Pancreas (tissue), 10 donors: ENCODE measurements at regions not wholly inside any gene's neighbourhood (a gene's known extent, or its start where the extent isn't known, plus 50 kb on each side); places are given as distances from the start of the nearest gene placed in this dataset.

Source experiments
- ATAC-seq, 4 donors: fragments of 200-7000 bp; cut with Tn5 transposase; one replicate each; pipeline versions ENCODE4 v1.8.0 to v1.9.1; 2020; ENCODE audit warnings: mild to moderate bottlenecking in 4 of 4, moderate library complexity in 4 of 4
- DNase-seq, 6 donors: peaks; one replicate each; pipeline ENCODE4 v3.0.0-alpha.2; 2020
- FAIRE-seq: peaks from 2 replicates; lab custom pipeline; 2012; peaks lifted over from hg19 to GRCh38; lab: Jason Lieb, UNC
- H3K27ac ChIP-seq, 4 donors: fragments of 200-600 bp; sonication (generic); 1 replicate in 3 of 4; 2 replicates in 1 of 4; pipeline versions ENCODE4 v1.5.0 to v1.8.0; 2020
- H3K27me3 ChIP-seq, 4 donors: fragments of 200-600 bp; one replicate each; pipeline ENCODE4 v1.8.0; 2021
- H3K36me3 ChIP-seq, 3 donors: fragments of 200-600 bp; sonication (generic) in 1 of 3; one replicate each; pipeline versions ENCODE4 v1.5.0 to v1.8.0; 2020 to 2021
- H3K4me1 ChIP-seq, 3 donors: fragments of 200-600 bp; one replicate each; pipeline ENCODE4 v1.8.0; 2021
- H3K4me3 ChIP-seq, 4 donors: fragments of 200-600 bp; sonication (generic) in 2 of 4; one replicate each; pipeline versions ENCODE4 v1.5.0 to v1.8.0; 2020 to 2021
- H3K9me3 ChIP-seq, 4 donors: fragments of 200-600 bp; one replicate each; pipeline ENCODE4 v1.8.0; 2021
- WGBS, 2 donors: extraction: QIAGEN DNeasy Blood & Tissue Kit; methylation state at CpG; one replicate each; pipeline ENCODE4 v1.1.7; 2013; 5-methylcytosine and 5-hydroxymethylcytosine counted together
- intact Hi-C, 3 donors: fragments of 100-400 bp; cut with DNase I; formaldehyde crosslinking; loops; one replicate each; pipeline versions ENCODE4 v1.11.1 to v1.14.2; 2022
- TF ChIP-seq, protein P1 (sequence below), 4 donors: fragments of 200-600 bp; sonication (generic) in 3 of 4; IDR thresholded peaks; one replicate each; pipeline versions ENCODE4 v1.5.0 to v1.8.0; 2021; ENCODE audit warnings: antibody characterized with exemption in 4 of 4
- donor health status: healthy with polysubstance abuse.
- donor health status: DM: no; HTN: no; CAD: no; lungs with moderate emphysema.
- donor health status: DM: no; HTN: no; CAD: no.
- donor health status: control.
- donor health status: control.
- donor health status: Bipolar disorder and iron deficiency.
- donor health status: DM: yes; HTN: yes; CAD: no.
- donor health status: DM: no; HTN: no; CAD: no.
- donor health status: DM: no; HTN: no; CAD: no.
- donor health status: DM: yes; HTN: yes; CAD: no.

DNA sequence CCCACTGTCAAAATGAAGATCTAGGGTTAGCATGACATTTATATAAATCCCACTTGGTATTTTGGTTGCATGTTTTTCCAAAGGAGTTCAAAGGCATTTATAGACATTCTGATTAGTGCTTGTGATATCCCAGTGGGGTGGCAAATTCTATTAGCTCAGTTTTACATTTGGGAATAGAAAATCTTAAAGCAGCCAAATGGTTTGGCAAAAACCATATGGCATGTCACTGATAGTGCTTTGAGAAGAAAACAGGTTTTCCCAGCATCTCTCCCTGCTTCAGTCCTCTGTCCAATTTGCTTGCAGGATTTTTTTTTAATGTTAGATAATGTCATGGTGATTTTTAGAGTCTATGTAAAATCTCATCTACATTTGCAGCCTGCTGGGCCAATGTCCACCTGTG, 225.1 kb upstream of the DIO3 start:
- intact Hi-C loops: no loop called here
- no peak overlapping the region for H3K4me3 ChIP-seq

DNA sequence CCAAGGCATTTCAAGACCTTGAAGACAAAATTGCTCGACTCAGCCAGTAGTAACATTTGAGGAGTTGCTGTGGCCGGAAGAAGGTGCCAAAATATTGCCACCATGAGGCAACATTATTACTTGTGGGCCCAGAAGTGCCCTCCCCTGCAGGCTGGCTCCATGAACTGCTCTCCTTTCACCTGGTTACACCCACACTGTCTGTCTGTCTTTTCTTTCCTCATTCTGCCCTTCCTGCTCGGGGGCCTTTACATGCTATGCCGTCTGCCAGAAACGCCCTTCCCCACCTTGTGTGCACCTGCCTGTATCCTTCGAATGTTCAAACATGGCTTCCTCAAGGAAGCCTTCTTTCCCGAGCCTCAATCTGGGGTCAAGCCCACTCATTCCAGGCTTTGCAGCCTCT, 224.2 kb upstream of the DIO3 start:
- ATAC-seq (no peak), FAIRE-seq (no peak), DNase-seq (no peak)
- intact Hi-C loops: no loop called here
- Histone ChIP-seq H3K27ac (no peak overlapping the region), H3K36me3 (no peaks in the 10 kb centered on the region), H3K4me3 (no peak overlapping the region), H3K4me1 (peaks cover 0 to 15% (median 0%) of the 10 kb centered on the region in 3 donors), H3K9me3 (no peaks in the 10 kb centered on the region), H3K27me3 (no peaks in the 10 kb centered on the region)
- TF ChIP-seq, protein P1, sequence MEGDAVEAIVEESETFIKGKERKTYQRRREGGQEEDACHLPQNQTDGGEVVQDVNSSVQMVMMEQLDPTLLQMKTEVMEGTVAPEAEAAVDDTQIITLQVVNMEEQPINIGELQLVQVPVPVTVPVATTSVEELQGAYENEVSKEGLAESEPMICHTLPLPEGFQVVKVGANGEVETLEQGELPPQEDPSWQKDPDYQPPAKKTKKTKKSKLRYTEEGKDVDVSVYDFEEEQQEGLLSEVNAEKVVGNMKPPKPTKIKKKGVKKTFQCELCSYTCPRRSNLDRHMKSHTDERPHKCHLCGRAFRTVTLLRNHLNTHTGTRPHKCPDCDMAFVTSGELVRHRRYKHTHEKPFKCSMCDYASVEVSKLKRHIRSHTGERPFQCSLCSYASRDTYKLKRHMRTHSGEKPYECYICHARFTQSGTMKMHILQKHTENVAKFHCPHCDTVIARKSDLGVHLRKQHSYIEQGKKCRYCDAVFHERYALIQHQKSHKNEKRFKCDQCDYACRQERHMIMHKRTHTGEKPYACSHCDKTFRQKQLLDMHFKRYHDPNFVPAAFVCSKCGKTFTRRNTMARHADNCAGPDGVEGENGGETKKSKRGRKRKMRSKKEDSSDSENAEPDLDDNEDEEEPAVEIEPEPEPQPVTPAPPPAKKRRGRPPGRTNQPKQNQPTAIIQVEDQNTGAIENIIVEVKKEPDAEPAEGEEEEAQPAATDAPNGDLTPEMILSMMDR (IDR thresholded peaks at IDR 0.05): no peak
- 77 to 82% methylated on average over 7 of the region's 7 CpGs for whole genome bisulfite sequencing, 2 donors

More for the DNA sequence above, 225.1 kb upstream of the DIO3 start:
- Histone ChIP-seq H3K9me3 (no peaks in the 10 kb centered on the region), H3K4me1 (peaks cover 0 to 15% (median 0%) of the 10 kb centered on the region in 3 donors), H3K36me3 (no peaks in the 10 kb centered on the region), H3K27me3 (no peaks in the 10 kb centered on the region), H3K27ac (no peak overlapping the region)
- DNase-seq (no peak), ATAC-seq (no peak), FAIRE-seq (no peak)
- TF ChIP-seq, protein P1 (IDR thresholded peaks at IDR 0.05): no peak

DNA sequence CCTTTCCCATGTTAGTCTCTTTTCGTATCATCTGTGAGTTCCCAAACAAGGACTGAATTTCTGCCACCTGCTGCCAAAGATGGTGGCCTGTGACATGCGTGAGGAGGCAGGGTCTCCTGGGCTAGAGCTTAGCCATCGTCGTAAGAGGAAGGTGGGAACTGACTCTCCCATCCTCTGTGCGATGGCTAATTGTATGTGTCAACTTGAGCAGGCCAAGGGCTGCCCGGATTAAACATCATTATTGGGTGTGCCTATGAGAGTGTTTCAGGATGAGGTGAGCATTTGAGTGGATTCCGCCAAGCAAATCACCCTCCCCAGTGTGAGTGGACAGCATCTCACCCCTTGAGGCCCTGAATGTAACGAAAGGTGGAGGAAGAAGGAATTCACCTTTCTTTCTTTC, 220.7 kb upstream of the DIO3 start:
- Histone ChIP-seq H3K27me3 (no peaks in the 10 kb centered on the region), H3K27ac (no peak overlapping the region), H3K9me3 (no peaks in the 10 kb centered on the region), H3K36me3 (no peaks in the 10 kb centered on the region), H3K4me3 (no peak overlapping the region), H3K4me1 (peaks cover 0 to 9% (median 0%) of the 10 kb centered on the region in 3 donors)
- DNase-seq (no peak), ATAC-seq (no peak), FAIRE-seq (no peak)
- intact Hi-C loops: no loop called here
- WGBS, 2 donors: 83 to 89% methylated on average over 8 of the region's 8 CpGs
- TF ChIP-seq, protein P1 (IDR thresholded peaks at IDR 0.05): no peak

DNA sequence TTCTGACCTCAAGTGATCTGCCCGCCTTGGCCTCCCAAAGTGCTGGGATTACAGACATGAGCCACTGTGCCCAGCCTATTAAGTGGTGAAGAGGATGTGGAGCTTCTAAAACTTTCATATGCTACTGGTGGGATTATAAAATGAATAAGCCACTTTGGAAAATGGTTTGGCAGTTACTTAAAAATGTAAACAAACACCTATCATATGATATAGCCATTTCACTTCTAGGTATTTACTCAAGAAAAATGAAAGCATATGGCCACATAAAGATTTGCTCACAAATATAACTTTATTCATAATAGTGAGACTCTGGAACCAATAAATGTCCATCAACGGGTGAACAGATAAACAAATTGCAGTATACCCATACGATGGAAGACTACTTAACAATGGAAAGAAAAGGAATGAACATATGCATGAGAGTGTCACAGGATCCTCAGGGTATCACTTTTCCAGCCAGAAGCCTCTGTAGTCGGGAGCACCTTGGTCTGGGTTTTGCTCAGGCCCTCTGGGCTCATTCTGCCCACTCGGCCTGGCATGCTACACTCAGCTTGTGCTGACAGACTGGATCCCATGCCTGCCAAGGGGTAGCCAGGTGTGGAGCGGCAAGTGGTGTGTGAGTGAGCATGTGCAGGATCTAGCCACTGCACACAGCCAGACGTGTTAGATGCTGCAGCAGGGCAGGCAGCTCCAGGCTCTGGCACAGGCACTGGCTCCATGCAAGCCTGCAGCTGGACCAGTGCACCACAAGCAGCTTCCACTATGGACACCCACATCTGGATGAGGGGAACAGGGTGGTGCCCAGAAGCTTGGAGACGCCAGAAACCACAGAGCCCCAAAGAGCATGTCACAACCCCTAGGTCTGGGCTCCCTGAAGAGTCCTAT, 213.2 kb upstream of the DIO3 start:
- Histone ChIP-seq H3K4me3 (no peak overlapping the region), H3K9me3 (no peaks in the 10 kb centered on the region), H3K27ac (no peak overlapping the region), H3K36me3 (no peaks in the 10 kb centered on the region), H3K27me3 (no peaks in the 10 kb centered on the region), H3K4me1 (no peaks in the 10 kb centered on the region)
- intact Hi-C loops: no loop called here
- FAIRE-seq: no peak
- DNase-seq: no peak
- TF ChIP-seq, protein P1 (IDR thresholded peaks at IDR 0.05): no peak
- ATAC-seq: no peak
- 83 to 90% methylated on average over 8 of the region's 8 CpGs for WGBS, 2 donors

DNA sequence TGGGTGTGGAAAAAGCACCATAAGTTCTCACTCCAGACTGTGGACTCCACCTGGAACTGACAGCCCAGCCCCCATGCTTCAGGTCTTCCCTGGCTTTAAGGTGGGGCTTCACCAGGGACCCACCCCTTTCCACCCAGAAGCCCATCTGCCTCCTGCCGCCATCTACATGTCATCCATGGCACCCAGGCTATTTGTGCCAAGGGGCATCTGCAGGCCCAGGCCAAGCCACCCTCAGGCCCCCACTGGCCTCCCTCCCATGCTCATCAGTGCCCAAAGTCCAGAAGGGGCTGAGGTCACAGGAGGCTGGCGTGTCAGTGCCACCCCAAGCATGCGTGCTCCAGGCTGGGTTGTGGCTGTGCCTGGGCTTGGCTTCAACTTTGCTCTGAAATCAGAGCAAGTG, 212.2 kb upstream of the DIO3 start:
- no peak overlapping the region for H3K27ac ChIP-seq
- no peaks in the 10 kb centered on the region for H3K4me1 ChIP-seq
- no peaks in the 10 kb centered on the region for H3K9me3 ChIP-seq
- H3K27me3 ChIP-seq: no peaks in the 10 kb centered on the region
- ATAC-seq: no peak
- intact Hi-C loops: no loop called here
- TF ChIP-seq, protein P1 (IDR thresholded peaks at IDR 0.05): no peak
- FAIRE-seq: no peak
- H3K36me3 ChIP-seq: no peaks in the 10 kb centered on the region
- WGBS, 2 donors: 89 to 94% methylated on average over 3 of the region's 3 CpGs
- H3K4me3 ChIP-seq: no peak overlapping the region
- DNase-seq: no peak
